Vagina (tissue), 2 donors: ENCODE measurements at regions not wholly inside any gene's neighbourhood (a gene's known extent, or its start where the extent isn't known, plus 50 kb on each side); places are given as distances from the start of the nearest gene placed in this dataset.

Experiments
- POLR2A ChIP-seq, 2 donors: fragments of 450-650 bp; IDR thresholded peaks; one replicate each; pipeline ENCODE4 v1.6.1; 2017; ENCODE audit warnings: antibody characterized with exemption in 2 of 2, mild to moderate bottlenecking in 2 of 2, moderate library complexity in 2 of 2
- POLR2AphosphoS5 ChIP-seq, 2 donors: sonication (generic); formaldehyde crosslinking; IDR thresholded peaks; one replicate each; pipeline ENCODE4 v1.9.0; 2017; ENCODE audit warnings: antibody characterized with exemption in 2 of 2, mild to moderate bottlenecking in 2 of 2, low read depth in 1 of 2; ENCODE audit not compliant: insufficient read depth in 1 of 2
- TF ChIP-seq, protein P1 (sequence below), 3 experiments: fragments of 450-650 bp in 2 of 3; fragments of 200-600 bp in 1 of 3; sonication (generic) in 1 of 3; IDR thresholded peaks; one replicate each; pipeline ENCODE4 v1.5.1; 2017 to 2019; ENCODE audit warnings: antibody characterized with exemption in 3 of 3, mild to moderate bottlenecking in 2 of 3, moderate library complexity in 2 of 3

DNA sequence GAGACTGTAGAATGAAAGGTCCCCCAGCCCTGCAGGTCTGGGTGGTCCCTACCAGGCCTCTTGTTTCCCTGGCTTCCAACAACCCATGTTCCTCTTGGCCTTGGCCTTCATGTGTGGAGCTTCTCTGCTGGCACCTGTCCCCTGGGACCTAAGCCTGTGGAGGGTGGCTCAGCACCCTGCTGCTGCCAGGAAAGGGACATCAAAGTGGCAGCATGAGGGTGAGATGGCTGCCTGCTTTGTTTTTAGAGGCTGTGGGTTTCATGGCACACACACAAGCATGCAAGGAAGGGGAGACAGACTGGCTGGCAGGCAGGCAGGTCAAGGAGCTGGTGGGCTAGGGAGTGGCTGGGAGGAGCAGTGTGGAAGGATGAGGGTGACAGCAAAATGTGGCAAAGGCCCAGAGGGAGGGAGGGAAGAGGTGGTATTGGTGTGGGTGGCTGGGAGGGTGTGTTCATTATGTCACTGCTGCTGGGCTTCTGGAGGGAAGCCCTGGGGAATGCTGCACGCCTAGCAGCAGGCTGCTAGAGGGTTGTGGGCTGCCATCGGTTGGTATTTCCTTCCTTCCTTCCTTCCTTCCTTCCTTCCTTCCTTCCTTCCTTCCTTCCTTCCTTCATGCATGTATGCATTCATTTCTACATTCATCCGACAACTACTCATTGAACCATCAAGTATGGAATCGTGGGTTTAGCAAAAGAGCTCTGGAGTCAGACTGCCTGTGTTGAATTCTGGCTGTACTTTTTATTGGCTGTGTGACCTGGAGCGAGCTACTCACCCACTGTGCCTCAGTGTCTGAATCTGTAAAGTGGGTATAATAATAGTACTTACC is 128.7 kb upstream of the PJA1 start:
- no peak for TF ChIP-seq POLR2A (IDR thresholded peaks at IDR 0.05)
- TF ChIP-seq, protein P1, sequence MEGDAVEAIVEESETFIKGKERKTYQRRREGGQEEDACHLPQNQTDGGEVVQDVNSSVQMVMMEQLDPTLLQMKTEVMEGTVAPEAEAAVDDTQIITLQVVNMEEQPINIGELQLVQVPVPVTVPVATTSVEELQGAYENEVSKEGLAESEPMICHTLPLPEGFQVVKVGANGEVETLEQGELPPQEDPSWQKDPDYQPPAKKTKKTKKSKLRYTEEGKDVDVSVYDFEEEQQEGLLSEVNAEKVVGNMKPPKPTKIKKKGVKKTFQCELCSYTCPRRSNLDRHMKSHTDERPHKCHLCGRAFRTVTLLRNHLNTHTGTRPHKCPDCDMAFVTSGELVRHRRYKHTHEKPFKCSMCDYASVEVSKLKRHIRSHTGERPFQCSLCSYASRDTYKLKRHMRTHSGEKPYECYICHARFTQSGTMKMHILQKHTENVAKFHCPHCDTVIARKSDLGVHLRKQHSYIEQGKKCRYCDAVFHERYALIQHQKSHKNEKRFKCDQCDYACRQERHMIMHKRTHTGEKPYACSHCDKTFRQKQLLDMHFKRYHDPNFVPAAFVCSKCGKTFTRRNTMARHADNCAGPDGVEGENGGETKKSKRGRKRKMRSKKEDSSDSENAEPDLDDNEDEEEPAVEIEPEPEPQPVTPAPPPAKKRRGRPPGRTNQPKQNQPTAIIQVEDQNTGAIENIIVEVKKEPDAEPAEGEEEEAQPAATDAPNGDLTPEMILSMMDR (IDR thresholded peaks at IDR 0.05), result no peak
- TF ChIP-seq POLR2AphosphoS5 (IDR thresholded peaks at IDR 0.05; ENCODE audit: insufficient read depth in 1 of 2, low read depth in 1 of 2), result no peak
